K562 (cell line): ENCODE measurements at regions not wholly inside any gene's neighbourhood (a gene's known extent, or its start where the extent isn't known, plus 50 kb on each side); places are given as distances from the start of the nearest gene placed in this dataset.

Source experiments
- CEBPB ChIP-seq: fragments of 450-650 bp; IDR thresholded peaks from 2 replicates; pipeline ENCODE4 v1.6.1; 2016; ENCODE audit warnings: missing genetic modification characterization, missing compliant biosample characterization
- TF ChIP-seq, protein P1 (sequence below), 3 experiments: fragments of 200-800 bp in 1 of 3; fragments of 250-450 bp in 1 of 3; fragments of 450-650 bp in 1 of 3; sonication (Bioruptor Pico) in 1 of 3; sonication (Bioruptor generic) in 1 of 3; formaldehyde crosslinking in 1 of 3; IDR thresholded peaks; 2 replicates each; pipeline versions ENCODE4 v1.6.1 to v1.8.0; 2016 to 2022; ENCODE audit warnings: mild to moderate bottlenecking in 2 of 3, missing genetic modification characterization in 2 of 3, missing compliant biosample characterization in 1 of 3, moderate library complexity in 1 of 3

DNA sequence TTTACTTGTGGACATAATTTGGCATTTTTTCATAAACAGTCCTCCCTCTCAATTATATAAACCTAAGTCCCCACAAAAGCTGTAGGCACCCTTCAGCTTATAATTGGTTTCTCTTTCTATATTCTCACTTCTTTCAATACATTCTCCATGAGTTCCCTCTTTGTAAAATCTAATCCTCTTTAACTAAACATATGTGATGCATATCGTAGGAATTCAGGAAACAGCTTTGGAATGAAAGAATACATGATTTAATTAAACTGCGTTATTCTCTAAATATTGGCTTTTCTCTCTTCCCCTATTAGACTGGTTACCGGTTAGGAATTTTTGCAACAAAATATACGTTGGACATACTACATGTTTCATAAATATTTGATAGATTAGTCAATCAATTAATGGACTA is 1122.6 kb downstream of the FLRT2 start:
- TF ChIP-seq CEBPB (tag), result no peak
- TF ChIP-seq, protein P1, sequence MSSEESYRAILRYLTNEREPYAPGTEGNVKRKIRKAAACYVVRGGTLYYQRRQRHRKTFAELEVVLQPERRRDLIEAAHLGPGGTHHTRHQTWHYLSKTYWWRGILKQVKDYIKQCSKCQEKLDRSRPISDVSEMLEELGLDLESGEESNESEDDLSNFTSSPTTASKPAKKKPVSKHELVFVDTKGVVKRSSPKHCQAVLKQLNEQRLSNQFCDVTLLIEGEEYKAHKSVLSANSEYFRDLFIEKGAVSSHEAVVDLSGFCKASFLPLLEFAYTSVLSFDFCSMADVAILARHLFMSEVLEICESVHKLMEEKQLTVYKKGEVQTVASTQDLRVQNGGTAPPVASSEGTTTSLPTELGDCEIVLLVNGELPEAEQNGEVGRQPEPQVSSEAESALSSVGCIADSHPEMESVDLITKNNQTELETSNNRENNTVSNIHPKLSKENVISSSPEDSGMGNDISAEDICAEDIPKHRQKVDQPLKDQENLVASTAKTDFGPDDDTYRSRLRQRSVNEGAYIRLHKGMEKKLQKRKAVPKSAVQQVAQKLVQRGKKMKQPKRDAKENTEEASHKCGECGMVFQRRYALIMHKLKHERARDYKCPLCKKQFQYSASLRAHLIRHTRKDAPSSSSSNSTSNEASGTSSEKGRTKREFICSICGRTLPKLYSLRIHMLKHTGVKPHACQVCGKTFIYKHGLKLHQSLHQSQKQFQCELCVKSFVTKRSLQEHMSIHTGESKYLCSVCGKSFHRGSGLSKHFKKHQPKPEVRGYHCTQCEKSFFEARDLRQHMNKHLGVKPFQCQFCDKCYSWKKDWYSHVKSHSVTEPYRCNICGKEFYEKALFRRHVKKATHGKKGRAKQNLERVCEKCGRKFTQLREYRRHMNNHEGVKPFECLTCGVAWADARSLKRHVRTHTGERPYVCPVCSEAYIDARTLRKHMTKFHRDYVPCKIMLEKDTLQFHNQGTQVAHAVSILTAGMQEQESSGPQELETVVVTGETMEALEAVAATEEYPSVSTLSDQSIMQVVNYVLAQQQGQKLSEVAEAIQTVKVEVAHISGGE (CRISPR knock-in tag; IDR thresholded peaks at IDR 0.05), result no peak
